GM18873 (cell line): ENCODE measurements at regions not wholly inside any gene's neighbourhood (a gene's known extent, or its start where the extent isn't known, plus 50 kb on each side); places are given as distances from the start of the nearest gene placed in this dataset.
"Not testable (repeated sequence)": the region's sequence is repeated elsewhere in the genome, so short reads cannot be mapped to it uniquely, and the experiment has no call there.

Experiments
- ATAC-seq: cut with Tn5 transposase; IDR thresholded peaks from one replicate; pipeline ENCODE4 v1.9.1; 2021; ENCODE audit warnings: mild to moderate bottlenecking, moderate library complexity, moderate number of reproducible peaks; ENCODE audit not compliant: unreplicated experiment, low FRiP score

- ATAC-seq: no peak
Observed at GRCh38 chr2:237235383-237236095, 149.8 kb downstream of the COPS8 start.

- no peak for ATAC-seq
Observed at GRCh38 chr2:237236188-237236587, 150.5 kb downstream of the COPS8 start.

DNA sequence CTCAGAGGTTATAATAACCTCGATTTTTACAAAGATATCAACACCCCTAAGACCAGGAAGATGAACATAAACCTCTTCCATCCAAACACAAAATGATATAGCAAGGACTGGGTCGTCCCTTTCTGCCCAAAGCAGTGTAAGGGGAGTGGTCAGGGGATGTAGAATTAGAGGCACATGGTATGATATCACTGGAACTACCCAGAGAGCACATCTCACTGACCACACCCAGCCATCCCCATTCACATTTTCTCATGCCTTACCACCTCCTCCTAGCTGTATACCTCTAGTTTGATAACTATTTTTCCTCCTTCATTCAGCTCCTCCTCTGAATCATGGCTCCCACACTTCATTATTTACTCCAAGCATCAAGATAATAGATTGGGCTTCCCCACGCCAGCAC is 152.6 kb downstream of the COPS8 start:
- no peak for ATAC-seq

- no peak for ATAC-seq
Observed at GRCh38 chr2:237240252-237240651, 154.6 kb downstream of the COPS8 start.

- not testable (repeated sequence) for ATAC-seq
Observed at GRCh38 chr2:237240868-237241267, 155.2 kb downstream of the COPS8 start.

- no peak for ATAC-seq
Observed at GRCh38 chr2:237242091-237242536, 156.4 kb downstream of the COPS8 start.

GRCh38 chr2:237243487-237243886 is 157.8 kb downstream of the COPS8 start:
- no peak for ATAC-seq

- no peak for ATAC-seq
Observed at GRCh38 chr2:237244178-237244577, 158.5 kb downstream of the COPS8 start.

DNA sequence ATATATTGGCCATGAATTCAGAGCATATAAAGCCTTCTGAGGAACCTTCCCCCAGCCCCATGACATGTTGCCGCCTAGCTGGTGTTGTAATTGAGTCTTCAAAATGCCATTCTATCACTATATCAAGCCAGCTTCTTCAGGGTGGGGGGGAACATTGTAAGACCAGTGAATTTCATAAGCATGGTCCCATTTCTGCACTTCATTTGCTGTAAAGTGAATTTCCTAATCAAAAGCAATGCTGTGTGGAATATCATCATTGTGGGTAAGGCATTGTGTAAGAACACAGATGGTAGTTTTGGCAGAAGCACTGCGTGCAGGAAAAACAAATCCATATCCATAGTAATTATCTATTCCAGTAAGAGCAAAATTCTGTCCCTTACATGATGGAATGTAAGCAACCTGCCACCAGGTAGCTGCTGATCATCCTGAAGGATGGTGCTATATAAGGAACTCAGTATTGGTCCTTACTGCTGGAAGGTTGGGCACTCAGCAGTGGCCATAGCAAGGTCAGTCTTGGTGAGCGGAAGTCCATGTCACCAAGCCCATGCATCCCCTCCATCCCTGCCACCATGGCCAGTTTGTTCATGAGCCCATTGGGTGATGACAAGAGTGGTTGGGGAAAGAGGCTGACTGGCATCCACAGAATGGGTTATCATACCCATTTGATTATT is 159.4 kb downstream of the COPS8 start:
- ATAC-seq: no peak

DNA sequence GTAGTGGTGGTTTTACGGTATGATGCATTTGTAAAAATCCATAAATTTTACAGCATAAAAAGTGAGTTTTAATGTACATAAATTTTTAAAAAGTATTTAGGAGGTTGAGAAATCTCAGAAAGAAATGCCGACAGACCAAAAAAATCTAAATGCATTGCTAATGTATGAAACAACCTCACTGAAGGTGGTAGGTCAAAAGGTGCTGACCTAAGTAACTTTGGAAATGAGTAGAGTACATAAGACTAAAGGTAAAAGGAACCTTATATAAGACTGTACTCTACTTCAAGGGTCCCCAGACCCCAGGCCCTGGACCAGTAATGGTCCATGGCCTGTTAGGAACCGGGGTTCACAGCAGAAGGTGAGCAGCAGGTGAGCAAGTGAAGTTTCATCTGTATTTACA is 163.4 kb downstream of the COL6A3 start:
- no peak for ATAC-seq

- ATAC-seq: no peak
Observed at GRCh38 chr2:237251986-237252385, 162.0 kb downstream of the COL6A3 start.

GRCh38 chr2:237253046-237253702 is 160.8 kb downstream of the COL6A3 start:
- no peak for ATAC-seq

GRCh38 chr2:237254369-237254861 is 159.5 kb downstream of the COL6A3 start:
- no peak for ATAC-seq

- no peak for ATAC-seq
Observed at GRCh38 chr2:237254911-237255578, 158.9 kb downstream of the COL6A3 start.

DNA sequence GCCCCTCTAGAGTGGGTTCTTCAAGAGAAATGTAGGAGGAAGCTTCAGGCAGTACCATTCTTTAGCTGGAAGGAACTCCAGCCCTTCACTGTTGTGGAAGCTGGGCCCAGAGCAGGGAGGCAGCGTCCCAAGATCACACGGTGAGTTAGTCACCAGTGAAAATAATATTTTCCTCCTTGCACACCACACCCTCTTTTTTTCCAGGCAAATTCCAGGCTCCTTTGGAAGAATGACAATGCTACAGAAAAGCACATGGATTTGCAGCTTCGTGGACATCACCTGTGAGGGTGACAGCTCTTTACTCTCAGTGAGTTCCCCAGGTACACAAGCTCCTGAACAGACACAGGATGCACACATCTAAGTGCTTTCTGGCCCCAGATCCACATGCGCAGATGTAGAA is 157.1 kb downstream of the COL6A3 start:
- ATAC-seq: no peak

GRCh38 chr2:237257471-237257951 is 156.5 kb downstream of the COL6A3 start:
- no peak for ATAC-seq

GRCh38 chr2:237258116-237258515 is 155.8 kb downstream of the COL6A3 start:
- ATAC-seq: no peak

DNA sequence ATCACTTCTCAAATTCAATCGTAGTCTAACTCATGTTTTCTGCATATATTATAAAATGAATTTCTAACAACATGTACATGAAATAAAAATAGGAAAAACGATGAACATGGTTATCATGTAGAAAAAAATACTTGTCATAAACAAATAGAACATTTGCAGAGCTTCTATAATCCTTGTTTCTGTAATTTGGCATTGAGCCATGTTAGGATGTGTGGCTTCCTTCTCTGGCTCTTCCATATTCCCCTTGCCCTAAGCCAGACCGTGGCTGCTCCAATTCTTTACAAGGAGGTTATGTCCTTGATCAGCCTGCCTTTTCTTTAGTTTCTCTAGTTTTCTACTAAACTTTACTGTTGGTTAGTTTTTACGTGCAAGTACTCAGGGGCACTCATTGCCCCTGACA is 155.3 kb downstream of the COL6A3 start:
- no peak for ATAC-seq

GRCh38 chr2:237259201-237259600 is 154.8 kb downstream of the COL6A3 start:
- ATAC-seq: no peak

- ATAC-seq: no peak
Observed at GRCh38 chr2:237260039-237260620, 153.8 kb downstream of the COL6A3 start.
